HUES48 (cell line): ENCODE measurements at regions not wholly inside any gene's neighbourhood (a gene's known extent, or its start where the extent isn't known, plus 50 kb on each side); places are given as distances from the start of the nearest gene placed in this dataset.
A peak's percentile ranks its signal among the peaks of the same experiment; 100 is the strongest.

Experiments
- H3K27ac ChIP-seq: one replicate; pipeline ENCODE4 v1.7.0; 2013; ENCODE audit warnings: low read depth, low read length, inconsistent platforms
- H3K27me3 ChIP-seq: 2 replicates; pipeline ENCODE4 v1.6.1; 2013; ENCODE audit warnings: mild to moderate bottlenecking, low read length; ENCODE audit not compliant: control insufficient read depth, insufficient read depth
- H3K36me3 ChIP-seq: 2 replicates; pipeline ENCODE4 v1.6.1; 2013; ENCODE audit warnings: low read length; ENCODE audit not compliant: control insufficient read depth, insufficient read depth
- H3K4me1 ChIP-seq: 2 replicates; pipeline ENCODE4 v1.6.1; 2013; ENCODE audit warnings: mild to moderate bottlenecking, low read length; ENCODE audit not compliant: control insufficient read depth, insufficient read depth
- H3K4me3 ChIP-seq: 2 replicates; pipeline ENCODE4 v1.5.1; 2013; ENCODE audit warnings: mild to moderate bottlenecking, low read depth, low read length
- H3K9ac ChIP-seq: 2 replicates; pipeline ENCODE4 v1.6.1; 2013; ENCODE audit warnings: mild to moderate bottlenecking, low read depth, low read length, moderate library complexity
- H3K9me3 ChIP-seq: 2 replicates; pipeline ENCODE4 v1.6.1; 2013; ENCODE audit warnings: low read length; ENCODE audit not compliant: control insufficient read depth, insufficient read depth

DNA sequence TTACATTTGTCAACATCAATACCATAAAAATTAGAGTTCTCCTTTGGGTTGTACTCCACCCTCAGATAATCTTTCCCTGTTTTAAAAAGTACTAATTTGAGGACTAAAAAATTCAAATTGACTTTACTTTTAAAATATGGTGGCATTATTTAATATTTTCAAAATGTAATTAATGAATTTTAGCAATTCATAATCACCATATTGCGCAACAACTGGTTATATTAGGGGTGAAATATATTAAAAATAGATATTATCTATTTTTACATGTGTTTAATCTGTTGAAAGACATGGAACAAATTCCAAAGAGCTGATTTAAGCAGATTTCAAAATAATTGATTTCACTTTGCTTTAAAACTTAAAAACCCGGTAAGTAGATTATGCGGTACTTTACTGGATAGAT is 236.6 kb upstream of the NOL4 start:
- no peak overlapping the region for H3K4me3 ChIP-seq
- H3K36me3 ChIP-seq: no peaks in the 10 kb centered on the region
- H3K27me3 ChIP-seq: no peaks in the 10 kb centered on the region
- no peak overlapping the region for H3K9ac ChIP-seq
- no peak overlapping the region for H3K27ac ChIP-seq
- H3K9me3 ChIP-seq: peaks cover 3% of the 10 kb centered on the region; the same call in 1 of the 2 replicates
- H3K4me1 ChIP-seq: no peaks in the 10 kb centered on the region

- H3K9me3 ChIP-seq: no peaks in the 10 kb centered on the region; the same call in 1 of the 2 replicates
- H3K27me3 ChIP-seq: no peaks in the 10 kb centered on the region
- H3K36me3 ChIP-seq: no peaks in the 10 kb centered on the region
- no peak overlapping the region for H3K4me3 ChIP-seq
- no peaks in the 10 kb centered on the region for H3K4me1 ChIP-seq
- no peak overlapping the region for H3K27ac ChIP-seq
- H3K9ac ChIP-seq: no peak overlapping the region
These were observed 242.3 kb upstream of the NOL4 start for GRCh38 chr18:34467058-34467457.

DNA sequence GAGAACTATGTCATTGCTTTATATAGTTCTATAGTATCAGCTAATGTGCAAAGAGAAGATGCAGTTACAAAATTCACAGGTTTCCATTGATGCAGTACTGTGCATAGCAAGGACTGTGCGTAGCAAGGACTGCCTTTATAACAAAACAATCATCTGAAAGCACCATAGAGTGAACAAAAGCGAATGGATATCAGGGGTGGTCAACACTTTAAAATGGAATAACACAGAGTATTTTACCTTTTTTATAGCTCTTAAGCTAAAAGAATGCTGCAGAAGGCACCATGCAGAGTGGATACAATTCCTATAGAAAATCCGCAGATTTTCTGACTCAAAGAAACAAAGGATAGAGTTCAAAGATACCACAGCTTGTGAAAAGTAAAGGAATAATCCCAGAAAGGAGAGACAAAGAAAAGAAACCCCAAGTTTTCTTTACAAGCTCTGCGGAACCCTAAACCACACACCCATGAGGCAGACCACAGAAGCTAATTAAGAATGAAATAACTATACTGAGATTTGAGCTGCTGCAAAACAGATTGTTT is 229.9 kb upstream of the DTNA start:
- H3K4me3 ChIP-seq: peak overlapping the region; percentile 26; the same call in 1 of the 2 replicates
- peak overlapping the region; percentile 80 for H3K27ac ChIP-seq
- H3K36me3 ChIP-seq: no peaks in the 10 kb centered on the region
- H3K4me1 ChIP-seq: peaks cover 28% of the 10 kb centered on the region
- H3K27me3 ChIP-seq: no peaks in the 10 kb centered on the region
- H3K9me3 ChIP-seq: no peaks in the 10 kb centered on the region; the same call in 1 of the 2 replicates
- H3K9ac ChIP-seq: no peak overlapping the region

- Histone ChIP-seq H3K9me3 (no peaks in the 10 kb centered on the region; the same call in 1 of the 2 replicates), H3K27me3 (no peaks in the 10 kb centered on the region), H3K4me3 (no peak overlapping the region), H3K27ac (no peak overlapping the region), H3K36me3 (no peaks in the 10 kb centered on the region), H3K4me1 (peaks cover 30% of the 10 kb centered on the region), H3K9ac (no peak overlapping the region)
These were observed 227.9 kb upstream of the DTNA start for GRCh38 chr18:34482204-34482603.

DNA sequence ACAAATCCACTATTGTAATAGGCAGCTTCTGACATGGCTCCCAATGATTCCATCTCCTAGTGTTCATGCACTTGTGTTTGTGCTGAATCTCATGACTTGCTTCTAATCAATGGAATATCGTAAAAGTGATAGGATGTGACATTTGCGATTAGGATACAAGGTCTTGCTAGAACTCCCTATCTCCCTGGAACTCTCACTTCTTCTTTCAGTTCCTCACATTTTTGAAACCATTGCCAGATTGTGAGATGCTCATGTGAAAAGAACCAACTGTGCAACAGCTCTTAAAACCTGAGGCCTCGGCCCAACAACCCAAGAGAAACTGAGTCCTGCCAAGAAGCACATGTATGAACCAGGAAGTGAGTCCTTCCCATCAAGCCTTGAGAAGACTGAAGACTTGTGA is 226.9 kb upstream of the DTNA start:
- H3K4me3 ChIP-seq: no peak overlapping the region
- peaks cover 35% of the 10 kb centered on the region for H3K4me1 ChIP-seq

GRCh38 chr18:34491719-34492118 is 218.4 kb upstream of the DTNA start:
- Histone ChIP-seq H3K27ac (peak overlapping the region; percentile 3), H3K9me3 (no peaks in the 10 kb centered on the region), H3K36me3 (no peaks in the 10 kb centered on the region), H3K9ac (no peak overlapping the region), H3K27me3 (no peaks in the 10 kb centered on the region), H3K4me1 (peaks cover 56% of the 10 kb centered on the region), H3K4me3 (no peak overlapping the region; the same call in 1 of the 2 replicates)

More for the DNA sequence above, 226.9 kb upstream of the DTNA start:
- Histone ChIP-seq H3K9me3 (no peaks in the 10 kb centered on the region; the same call in 1 of the 2 replicates), H3K36me3 (no peaks in the 10 kb centered on the region), H3K27me3 (no peaks in the 10 kb centered on the region), H3K9ac (no peak overlapping the region), H3K27ac (no peak overlapping the region)

- no peaks in the 10 kb centered on the region for H3K9me3 ChIP-seq
- H3K9ac ChIP-seq: peak overlapping the region; percentile 77
- peaks cover 53% of the 10 kb centered on the region for H3K4me1 ChIP-seq
- H3K36me3 ChIP-seq: no peaks in the 10 kb centered on the region
- H3K27ac ChIP-seq: peak overlapping the region; percentile 77
- peak overlapping the region; percentile 88 for H3K4me3 ChIP-seq
- no peaks in the 10 kb centered on the region for H3K27me3 ChIP-seq
These were observed 217.4 kb upstream of the DTNA start for GRCh38 chr18:34492652-34493051.

DNA sequence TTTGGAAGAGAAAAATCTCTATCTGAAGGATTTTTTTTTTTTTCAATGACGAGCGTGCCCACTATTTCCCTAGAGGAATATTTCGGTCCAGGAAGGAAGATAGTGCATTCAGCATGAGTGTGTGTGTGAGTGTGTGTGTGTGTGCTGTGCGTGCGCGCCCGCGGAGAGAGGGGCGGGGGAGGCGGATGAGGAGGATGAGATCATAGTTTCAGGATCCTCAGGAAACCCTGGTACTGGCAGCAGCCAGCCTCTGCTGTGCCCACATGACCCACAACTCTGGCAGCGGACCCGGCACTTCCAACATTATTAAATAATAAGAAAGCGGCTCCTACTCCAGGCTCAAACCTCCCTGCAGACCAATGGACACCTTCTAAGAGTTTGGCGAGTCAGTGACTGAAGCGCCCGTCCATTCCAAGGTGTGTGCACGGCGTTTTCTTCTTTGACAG is 217.0 kb upstream of the DTNA start:
- Histone ChIP-seq H3K9me3 (no peaks in the 10 kb centered on the region), H3K4me1 (peaks cover 49% of the 10 kb centered on the region), H3K27ac (peak overlapping the region; percentile 91), H3K27me3 (no peaks in the 10 kb centered on the region), H3K9ac (peak overlapping the region; percentile 77), H3K36me3 (no peaks in the 10 kb centered on the region), H3K4me3 (peak overlapping the region; percentile 88)

GRCh38 chr18:34493566-34494358 is 216.3 kb upstream of the DTNA start:
- H3K4me3 ChIP-seq: peak overlapping the region; percentile 88

DNA sequence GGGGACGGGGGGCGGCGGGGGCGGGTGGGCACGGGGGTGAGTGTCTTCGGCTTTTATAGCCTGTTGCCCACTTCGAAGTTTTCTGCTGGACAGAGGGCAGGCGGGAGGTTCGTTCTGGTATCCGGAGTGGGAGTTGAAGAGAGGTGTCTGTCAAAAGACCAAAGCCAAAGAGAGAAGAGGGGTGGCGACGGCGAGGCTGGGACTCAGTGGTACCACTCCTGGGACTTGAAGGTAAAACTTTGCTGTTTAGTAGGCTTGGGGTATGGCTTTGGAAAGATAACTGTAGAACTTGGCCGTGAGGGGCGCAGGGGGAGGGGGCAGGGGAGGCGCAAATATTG is 215.8 kb upstream of the DTNA start:
- Histone ChIP-seq H3K9ac (no peak overlapping the region), H3K4me1 (peaks cover 36% of the 10 kb centered on the region)

More at GRCh38 chr18:34493566-34494358, 216.3 kb upstream of the DTNA start:
- Histone ChIP-seq H3K36me3 (no peaks in the 10 kb centered on the region), H3K9me3 (no peaks in the 10 kb centered on the region), H3K9ac (peak overlapping the region; percentile 77), H3K27ac (peak overlapping the region; percentile 91), H3K27me3 (no peaks in the 10 kb centered on the region), H3K4me1 (peaks cover 42% of the 10 kb centered on the region)

DNA sequence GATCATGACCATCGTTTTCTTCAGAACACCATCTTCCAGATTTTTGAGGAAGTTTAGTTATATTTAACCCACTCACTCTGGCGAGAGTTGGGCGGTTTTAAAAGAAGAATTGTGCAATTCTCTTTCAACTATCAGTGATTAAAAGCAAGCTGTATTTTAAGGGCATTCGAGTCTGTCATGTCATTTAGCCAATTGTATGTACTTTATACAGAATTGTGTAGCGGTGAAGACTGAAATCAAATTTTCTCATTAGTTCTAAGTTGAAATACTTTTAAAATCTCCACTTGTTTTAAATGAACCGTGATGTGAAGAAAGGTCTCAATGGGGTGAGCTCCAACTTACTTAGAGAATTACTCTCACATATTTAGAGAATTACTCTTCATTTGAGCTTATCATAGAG is 214.6 kb upstream of the DTNA start:
- H3K36me3 ChIP-seq: no peaks in the 10 kb centered on the region

More for the DNA sequence above, 215.8 kb upstream of the DTNA start:
- Histone ChIP-seq H3K27ac (no peak overlapping the region), H3K4me3 (peak overlapping the region; percentile 88), H3K36me3 (no peaks in the 10 kb centered on the region), H3K27me3 (no peaks in the 10 kb centered on the region), H3K9me3 (no peaks in the 10 kb centered on the region)

More for the DNA sequence above, 214.6 kb upstream of the DTNA start:
- H3K27me3 ChIP-seq: no peaks in the 10 kb centered on the region
- no peak overlapping the region for H3K27ac ChIP-seq
- H3K4me1 ChIP-seq: peaks cover 25% of the 10 kb centered on the region
- H3K9me3 ChIP-seq: 0 out of 2 replicates have a peak, but pooled peaks cover under 1% of the 10 kb centered on the region
- peak overlapping the region; percentile 88; the same call in 1 of the 2 replicates for H3K4me3 ChIP-seq
- no peak overlapping the region for H3K9ac ChIP-seq
